Transverse colon (tissue), 3 donors: ENCODE measurements at regions not wholly inside any gene's neighbourhood (a gene's known extent, or its start where the extent isn't known, plus 50 kb on each side); places are given as distances from the start of the nearest gene placed in this dataset.

Source experiments
- EP300 ChIP-seq: sonication (generic); formaldehyde crosslinking; IDR thresholded peaks from one replicate; pipeline ENCODE4 v1.6.1; 2017; ENCODE audit warnings: antibody characterized with exemption, low read depth
- POLR2A ChIP-seq: fragments of 450-650 bp; IDR thresholded peaks from one replicate; pipeline ENCODE4 v1.6.1; 2016; ENCODE audit warnings: antibody characterized with exemption, mild to moderate bottlenecking, moderate library complexity
- TF ChIP-seq, protein P1 (sequence below), 5 experiments: fragments of 200-600 bp in 3 of 5; fragments of 450-650 bp in 2 of 5; sonication (generic) in 3 of 5; IDR thresholded peaks; 1 replicate in 2 of 5; 2 replicates in 3 of 5; pipeline ENCODE4 v1.5.1; 2016 to 2017; ENCODE audit warnings: antibody characterized with exemption in 5 of 5, inconsistent platforms in 3 of 5, mild to moderate bottlenecking in 2 of 5, moderate library complexity in 1 of 5

DNA sequence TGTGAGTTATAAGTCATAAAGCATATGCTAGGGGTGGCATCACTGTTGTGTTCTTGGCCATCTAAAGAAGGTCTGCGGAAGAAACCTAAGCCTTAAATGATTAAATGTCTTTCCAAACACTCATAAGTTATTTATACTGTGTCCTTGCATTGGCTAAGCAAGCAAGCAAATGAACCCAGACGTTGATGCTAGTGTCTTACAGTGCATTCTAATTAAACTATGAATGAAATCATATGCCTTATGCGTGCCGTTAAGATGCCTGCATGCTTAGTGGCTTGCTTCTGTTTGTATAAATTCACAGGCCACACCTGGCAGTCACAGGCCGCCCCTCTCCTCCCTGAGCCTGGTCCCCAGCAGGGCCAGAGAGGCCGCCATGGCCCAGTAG is 49.9 kb downstream of the RIN2 start:
- TF ChIP-seq POLR2A (no peak), EP300 (no peak)
- TF ChIP-seq, protein P1, sequence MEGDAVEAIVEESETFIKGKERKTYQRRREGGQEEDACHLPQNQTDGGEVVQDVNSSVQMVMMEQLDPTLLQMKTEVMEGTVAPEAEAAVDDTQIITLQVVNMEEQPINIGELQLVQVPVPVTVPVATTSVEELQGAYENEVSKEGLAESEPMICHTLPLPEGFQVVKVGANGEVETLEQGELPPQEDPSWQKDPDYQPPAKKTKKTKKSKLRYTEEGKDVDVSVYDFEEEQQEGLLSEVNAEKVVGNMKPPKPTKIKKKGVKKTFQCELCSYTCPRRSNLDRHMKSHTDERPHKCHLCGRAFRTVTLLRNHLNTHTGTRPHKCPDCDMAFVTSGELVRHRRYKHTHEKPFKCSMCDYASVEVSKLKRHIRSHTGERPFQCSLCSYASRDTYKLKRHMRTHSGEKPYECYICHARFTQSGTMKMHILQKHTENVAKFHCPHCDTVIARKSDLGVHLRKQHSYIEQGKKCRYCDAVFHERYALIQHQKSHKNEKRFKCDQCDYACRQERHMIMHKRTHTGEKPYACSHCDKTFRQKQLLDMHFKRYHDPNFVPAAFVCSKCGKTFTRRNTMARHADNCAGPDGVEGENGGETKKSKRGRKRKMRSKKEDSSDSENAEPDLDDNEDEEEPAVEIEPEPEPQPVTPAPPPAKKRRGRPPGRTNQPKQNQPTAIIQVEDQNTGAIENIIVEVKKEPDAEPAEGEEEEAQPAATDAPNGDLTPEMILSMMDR (IDR thresholded peaks at IDR 0.05), result no peak
